H1 (cell line): ENCODE measurements at regions not wholly inside any gene's neighbourhood (a gene's known extent, or its start where the extent isn't known, plus 50 kb on each side); places are given as distances from the start of the nearest gene placed in this dataset.

Experiments used
- CHD2 ChIP-seq: IDR thresholded peaks from 2 replicates; pipeline ENCODE4 v1.6.1; 2012; ENCODE audit warnings: low read length, improper control_type of control experiment
- HDAC6 ChIP-seq: IDR thresholded peaks from one replicate; pipeline ENCODE4 v1.7.1; 2012; ENCODE audit warnings: low read depth, mild to moderate bottlenecking, inconsistent platforms, low read length, moderate library complexity
- JUND ChIP-seq: IDR thresholded peaks from 2 replicates; pipeline ENCODE4 v1.6.1; 2011; ENCODE audit warnings: mild to moderate bottlenecking, improper control_type of control experiment, low read length
- KDM1A ChIP-seq: fragments of 200-600, 300-600 bp; sonication (generic); IDR thresholded peaks from 2 replicates; pipeline ENCODE4 v1.7.1; 2016; ENCODE audit warnings: mild to moderate bottlenecking, low read length, borderline replicate concordance
- POLR2A ChIP-seq, 2 experiments: IDR thresholded peaks; 1 replicate in 1 of 2; 2 replicates in 1 of 2; pipeline ENCODE4 v1.6.1; 2011; ENCODE audit warnings: low read depth in 2 of 2, low read length in 2 of 2, mild to moderate bottlenecking in 2 of 2; ENCODE audit errors: control extremely low read depth in 1 of 2
- RXRA ChIP-seq: IDR thresholded peaks from 2 replicates; pipeline ENCODE4 v1.6.1; 2011; ENCODE audit warnings: low read depth, mild to moderate bottlenecking, low read length, moderate library complexity; ENCODE audit not compliant: insufficient read depth
- SAP30 ChIP-seq: fragments of 300-600 bp; sonication (generic); IDR thresholded peaks from 2 replicates; pipeline ENCODE4 v1.7.1; 2012; ENCODE audit warnings: low read length, moderate library complexity, mild to moderate bottlenecking, inconsistent platforms; ENCODE audit not compliant: insufficient read depth, insufficient replicate concordance
- TF ChIP-seq, protein P1 (sequence below): IDR thresholded peaks from 2 replicates; pipeline ENCODE4 v1.6.1; 2012; ENCODE audit warnings: inconsistent platforms

DNA sequence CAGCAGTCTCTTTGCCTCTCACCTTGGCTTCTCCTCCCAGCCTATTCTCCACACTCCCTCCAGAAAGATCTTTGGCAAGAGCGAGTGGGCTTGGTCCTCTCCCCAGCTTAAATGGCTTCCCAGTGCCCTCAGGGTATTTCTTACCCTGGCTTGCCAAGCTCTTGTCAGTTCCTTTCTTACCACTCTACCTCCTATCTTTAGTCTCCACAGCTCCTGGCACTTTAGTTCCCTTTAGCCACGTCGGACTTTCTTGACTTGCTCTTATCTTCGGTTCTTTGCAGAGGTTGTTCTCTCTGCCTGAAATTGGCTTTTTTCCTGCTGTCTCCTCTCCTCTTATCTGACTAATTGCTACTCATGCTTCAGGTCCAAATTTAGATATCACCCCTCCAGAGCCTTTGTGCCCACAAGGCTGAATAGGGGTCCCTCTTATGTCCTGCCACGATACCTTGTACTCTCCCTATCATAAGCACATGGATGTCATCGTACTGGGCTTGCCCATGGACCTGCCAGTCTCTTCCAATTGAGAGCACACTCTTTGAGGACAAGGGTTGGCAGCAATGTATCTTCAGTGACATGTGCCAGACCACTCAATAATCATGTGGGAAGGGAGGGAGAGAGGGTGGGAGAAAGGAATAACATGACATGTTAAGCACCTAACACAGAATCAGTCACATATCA lies 131.7 kb upstream of the CTAGE1 start (continued):
- no peak for TF ChIP-seq SAP30
- no peak for TF ChIP-seq KDM1A
- no peak for TF ChIP-seq JUND
- TF ChIP-seq, protein P1, sequence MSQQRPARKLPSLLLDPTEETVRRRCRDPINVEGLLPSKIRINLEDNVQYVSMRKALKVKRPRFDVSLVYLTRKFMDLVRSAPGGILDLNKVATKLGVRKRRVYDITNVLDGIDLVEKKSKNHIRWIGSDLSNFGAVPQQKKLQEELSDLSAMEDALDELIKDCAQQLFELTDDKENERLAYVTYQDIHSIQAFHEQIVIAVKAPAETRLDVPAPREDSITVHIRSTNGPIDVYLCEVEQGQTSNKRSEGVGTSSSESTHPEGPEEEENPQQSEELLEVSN: no peak
- TF ChIP-seq HDAC6: no peak
- TF ChIP-seq POLR2A (IDR thresholded peaks at IDR 0.05; ENCODE audit: control extremely low read depth in 1 of 2, low read depth in 2 of 2, low read length in 2 of 2): no peak
- no peak for TF ChIP-seq CHD2
- no peak for TF ChIP-seq RXRA
